GM21423 (cell line): ENCODE measurements at regions not wholly inside any gene's neighbourhood (a gene's known extent, or its start where the extent isn't known, plus 50 kb on each side); places are given as distances from the start of the nearest gene placed in this dataset.
A peak's percentile ranks its signal among the peaks of the same experiment; 100 is the strongest.
"Not testable (repeated sequence)": the region's sequence is repeated elsewhere in the genome, so short reads cannot be mapped to it uniquely, and the experiment has no call there.

Experiments
- ATAC-seq: cut with Tn5 transposase; IDR thresholded peaks from one replicate; pipeline ENCODE4 v1.9.1; 2021; ENCODE audit warnings: mild to moderate bottlenecking, moderate library complexity; ENCODE audit not compliant: unreplicated experiment

DNA sequence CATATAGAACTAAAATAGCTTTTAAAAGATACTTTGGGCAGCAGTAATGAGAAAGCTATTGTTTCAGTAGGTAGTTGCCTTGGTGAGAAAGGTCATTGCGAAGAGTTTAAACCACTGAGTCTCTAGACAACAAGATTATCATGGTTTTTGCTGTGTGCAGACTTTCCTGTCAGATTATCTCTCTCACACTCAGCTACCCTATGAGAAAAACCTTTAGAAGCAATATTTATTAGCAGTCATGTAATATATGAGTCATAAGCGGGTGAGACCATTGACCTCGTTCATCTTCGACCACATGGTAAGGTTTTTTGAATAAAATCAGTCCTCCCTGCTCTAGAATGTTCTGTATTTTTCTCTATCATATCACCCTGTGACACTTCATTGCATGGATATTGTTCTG is 59.9 kb downstream of the GPR65 start:
- no peak for ATAC-seq

DNA sequence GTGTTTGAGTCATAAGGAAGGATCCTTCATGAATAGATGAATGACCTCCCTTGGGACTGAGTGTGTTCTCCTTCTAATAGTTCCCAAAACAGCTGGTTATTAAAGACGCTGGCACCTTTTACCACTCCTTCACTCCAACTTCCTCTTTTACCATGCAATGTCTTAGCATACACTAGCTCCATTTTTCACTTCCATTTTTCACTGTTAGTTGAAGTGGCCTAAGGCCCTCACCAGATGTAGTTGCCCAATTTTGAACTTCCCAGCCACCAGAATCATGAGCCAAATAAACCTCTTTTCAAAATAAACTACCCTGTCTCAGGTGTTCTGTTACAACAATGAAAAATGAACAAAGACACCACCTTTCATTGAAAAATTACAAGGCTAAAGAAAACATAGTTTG is 64.7 kb downstream of the GPR65 start:
- ATAC-seq: no peak

DNA sequence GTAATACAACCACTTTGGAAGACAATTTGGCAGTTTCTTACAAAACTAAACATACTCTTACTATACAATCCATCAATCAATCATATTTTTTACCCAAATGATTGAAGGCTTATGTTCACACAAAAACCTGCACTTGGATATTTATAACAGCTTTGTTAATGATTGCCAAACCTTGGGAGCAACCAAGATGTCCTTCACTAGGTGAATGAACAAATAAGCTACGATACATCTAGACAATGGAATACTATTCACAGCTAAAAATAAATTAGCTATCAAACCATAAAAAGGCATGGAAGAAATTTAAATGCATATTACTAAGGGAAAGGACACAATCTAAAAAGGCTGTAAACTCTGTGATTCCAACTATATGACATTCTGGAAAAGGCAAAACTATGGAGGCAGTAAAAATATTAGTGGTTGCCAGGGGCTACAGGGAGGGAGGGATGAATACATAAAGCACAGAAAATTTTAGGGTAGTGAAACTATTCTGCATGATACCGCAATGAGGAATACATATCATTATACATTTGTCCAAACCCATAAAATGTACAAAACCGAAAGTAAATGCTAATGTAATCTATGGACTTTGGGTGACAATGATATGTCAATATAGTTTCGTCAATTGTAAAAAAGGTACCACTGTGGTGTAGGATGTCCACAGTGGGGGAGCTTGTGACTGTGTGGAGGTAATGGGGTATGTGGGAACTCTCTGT is 70.5 kb downstream of the GPR65 start:
- no peak for ATAC-seq

DNA sequence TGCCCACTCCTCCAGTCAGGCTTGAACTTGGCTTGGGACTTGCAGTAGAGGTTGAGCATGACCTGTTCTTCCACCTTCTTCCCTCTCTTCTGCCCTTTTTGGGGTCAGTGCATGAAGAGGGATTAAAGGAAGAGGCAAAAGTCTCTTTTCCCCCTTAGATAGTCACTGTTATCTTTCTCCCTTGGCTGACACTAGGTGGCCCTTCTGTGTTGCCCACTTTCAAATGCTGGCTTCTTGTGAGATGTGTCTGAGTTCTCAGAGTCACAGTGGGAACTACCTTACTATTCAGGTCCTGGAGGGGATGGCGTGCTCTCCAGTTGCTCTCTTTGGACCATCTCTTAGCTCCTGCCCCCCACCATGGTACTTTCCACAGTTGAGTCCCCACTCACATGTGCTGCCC is 73.6 kb downstream of the GPR65 start:
- ATAC-seq: no peak

DNA sequence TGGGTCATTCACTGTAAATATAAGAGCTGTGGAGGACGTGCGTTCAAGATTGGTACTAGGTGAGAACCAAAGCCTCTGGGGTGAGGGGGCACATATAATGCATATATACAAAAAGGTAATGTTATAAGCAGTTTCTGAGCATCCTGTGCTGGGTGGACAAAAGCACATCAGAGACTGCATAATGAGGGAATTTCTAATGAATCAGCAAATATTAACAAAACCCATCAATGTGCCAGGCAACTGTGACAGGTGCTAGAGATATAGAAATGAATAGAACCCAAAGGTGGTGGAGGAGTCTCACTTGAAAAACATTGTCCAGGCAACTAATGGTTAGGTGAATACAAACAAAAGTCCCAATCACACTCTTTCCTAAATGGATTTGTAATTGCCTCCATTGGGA is 74.7 kb downstream of the GPR65 start:
- ATAC-seq: no peak

DNA sequence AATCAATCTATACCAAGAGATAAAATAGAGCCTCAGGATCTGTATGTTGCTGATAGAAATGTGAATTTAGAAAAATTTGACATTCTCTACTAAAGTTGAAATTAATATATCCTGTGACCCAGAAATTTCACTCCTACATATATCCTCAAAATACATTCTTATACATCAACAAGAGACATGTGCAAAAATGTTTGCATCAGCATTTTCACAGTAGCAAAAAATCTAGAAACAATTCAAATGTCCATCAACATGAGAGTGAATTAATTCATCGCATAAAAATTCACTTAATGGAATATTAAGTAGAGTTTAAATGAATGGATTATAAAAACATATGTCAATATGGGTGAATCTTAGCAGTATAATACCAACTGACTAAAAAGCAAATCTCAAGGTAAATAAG is 80.8 kb downstream of the GPR65 start:
- no peak for ATAC-seq

DNA sequence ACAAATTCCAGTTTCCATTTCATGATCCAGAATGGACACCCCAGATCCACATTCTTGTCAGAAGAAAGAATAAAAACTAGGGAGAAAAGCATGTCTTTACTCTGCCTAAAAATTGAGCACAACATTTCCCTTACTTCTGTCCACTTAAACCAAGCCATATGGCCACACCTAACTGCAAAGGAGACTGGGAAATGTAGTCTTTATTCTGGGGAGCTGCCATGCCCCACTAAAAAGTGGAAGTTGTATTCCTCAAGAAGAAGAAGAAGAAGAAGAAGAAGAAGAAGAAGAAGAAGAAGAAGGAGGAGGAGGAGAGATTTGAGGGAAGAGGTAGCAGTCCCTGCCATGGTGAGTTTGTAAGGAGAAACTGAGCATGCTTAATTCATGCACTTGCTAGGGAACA is 84.5 kb downstream of the GPR65 start:
- ATAC-seq: no peak

DNA sequence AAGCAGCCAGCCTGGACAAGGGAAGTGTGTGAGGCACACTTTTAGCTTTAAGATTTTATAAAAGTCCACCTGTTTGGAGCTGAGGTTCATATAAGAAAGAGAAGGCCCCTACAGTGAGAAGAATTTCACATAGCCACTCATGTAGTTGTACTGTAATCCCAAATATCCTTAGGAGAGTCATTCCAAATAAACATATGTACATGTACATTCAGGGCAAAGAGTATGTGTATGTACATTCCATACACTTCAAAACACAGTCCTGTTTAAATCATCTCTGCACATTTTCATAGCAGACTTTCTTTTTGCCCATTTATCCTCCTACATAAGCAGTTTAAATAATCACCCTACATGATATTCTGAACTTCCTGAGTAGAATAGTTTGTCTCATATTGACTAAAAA is 87.6 kb downstream of the GPR65 start:
- ATAC-seq: no peak

DNA sequence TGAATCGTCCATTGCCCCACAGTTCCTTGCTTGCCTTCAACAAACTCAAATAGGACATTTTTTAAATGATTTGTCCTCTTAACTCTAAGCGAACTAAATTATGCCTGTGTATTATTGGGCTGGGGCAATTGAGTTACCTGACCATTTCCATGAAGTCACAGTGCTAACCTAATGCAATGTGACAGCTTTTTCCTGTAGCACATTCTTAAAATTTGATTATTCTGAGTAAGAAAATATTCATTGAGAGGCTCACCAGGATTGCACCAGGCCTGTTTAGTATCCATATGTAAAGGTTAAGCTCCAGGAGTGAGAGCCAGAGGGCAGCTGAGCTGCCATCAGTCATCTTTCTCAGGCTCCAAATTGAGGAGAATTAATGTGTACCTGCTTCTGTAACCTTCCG is 90.9 kb downstream of the GPR65 start:
- ATAC-seq: no peak

DNA sequence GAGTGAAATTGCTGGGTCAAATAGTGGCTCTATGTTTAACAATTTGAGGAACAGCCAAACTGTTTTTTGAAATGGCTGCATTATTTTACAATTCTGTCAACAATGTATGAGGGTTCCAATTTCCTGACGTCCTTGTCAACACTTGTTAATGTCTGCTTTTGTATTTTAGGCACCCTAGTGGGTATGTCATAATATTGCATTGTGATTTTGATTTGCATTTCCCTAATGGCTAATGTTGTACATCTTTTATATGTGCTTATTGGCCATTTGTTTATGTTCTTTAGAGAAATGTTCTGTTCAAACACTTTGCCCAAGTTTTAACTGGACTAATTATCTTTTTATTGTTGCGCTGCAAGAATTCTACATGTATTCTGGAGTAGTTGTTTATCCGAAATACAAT is 93.2 kb downstream of the GPR65 start:
- no peak for ATAC-seq

DNA sequence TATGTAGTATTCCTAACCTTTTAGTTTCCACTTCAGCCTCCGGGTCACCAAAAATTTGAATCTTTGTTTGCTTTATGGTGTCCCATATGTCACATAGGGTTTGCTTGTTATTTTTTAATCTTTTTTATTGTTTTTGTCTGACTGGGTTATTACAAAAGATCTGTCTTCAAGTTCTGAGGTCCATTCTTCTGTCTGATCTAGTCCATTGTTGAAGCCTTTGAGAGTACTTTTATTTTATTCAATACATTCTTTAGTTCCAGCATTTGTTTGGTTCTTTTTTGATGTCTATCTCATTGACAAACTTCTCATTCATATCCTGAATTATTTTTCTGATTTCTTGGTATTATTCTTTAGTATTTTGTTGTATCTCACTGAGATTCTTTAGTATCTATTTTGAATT is 99.8 kb downstream of the GPR65 start:
- no peak for ATAC-seq

DNA sequence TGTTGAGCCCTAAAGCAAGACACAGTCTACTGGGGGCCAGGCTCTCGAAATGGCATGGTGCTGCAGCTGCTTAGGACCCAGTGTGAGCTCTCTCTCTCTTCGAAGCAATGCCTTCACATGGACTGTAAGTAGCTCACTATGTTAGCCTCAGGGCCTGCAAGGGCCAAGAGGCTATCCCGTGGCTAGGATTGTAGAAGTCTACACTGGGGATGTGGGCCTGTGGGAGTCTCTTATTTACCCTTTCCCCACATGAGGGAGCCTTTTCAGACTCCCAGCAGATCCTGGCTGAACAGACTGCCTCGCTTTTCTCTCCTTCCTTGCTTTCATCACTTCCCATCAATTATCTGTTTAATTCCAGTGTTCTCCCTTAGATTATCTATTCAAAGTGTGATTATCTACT is 101.4 kb downstream of the GPR65 start:
- no peak for ATAC-seq

DNA sequence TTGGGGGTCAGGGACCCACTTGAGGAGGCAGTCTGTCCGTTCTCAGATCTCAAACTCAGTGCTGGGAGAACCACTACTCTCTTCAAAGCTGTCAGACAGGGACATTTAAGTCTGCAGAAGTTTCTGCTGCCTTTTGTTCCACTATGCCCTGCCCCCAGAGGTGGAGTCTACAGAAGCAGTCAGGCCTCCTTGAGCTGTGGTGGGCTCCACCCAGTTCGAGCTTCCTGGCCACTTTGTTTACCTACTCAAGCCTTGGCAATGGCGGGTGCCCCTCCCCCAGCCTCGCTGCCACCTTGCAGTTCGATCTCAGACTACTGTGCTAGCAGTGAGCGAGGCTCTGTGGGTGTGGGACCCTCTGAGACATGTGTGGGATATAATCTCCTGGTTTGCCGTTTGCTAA is 122.7 kb downstream of the GPR65 start:
- not testable (repeated sequence) for ATAC-seq

DNA sequence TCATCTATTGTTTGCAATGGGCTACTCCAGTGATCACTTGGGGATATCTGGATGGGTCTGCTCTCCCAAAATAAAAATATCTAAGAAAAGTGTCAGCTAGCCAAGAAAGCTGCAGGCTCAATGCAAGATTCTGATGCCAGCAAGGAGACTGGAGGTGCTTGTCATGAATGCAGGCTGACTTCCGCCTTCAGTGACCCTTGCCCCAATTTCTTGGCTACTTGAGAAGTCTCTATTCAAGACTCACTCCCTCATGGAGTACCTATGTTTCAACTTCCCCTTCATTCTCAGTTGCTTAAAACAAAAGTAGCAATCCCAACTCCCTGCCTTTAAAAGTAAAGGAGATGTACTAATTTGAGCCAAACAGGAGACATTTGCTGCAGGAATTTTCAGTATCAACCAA is 123.9 kb downstream of the GPR65 start:
- ATAC-seq: no peak

DNA sequence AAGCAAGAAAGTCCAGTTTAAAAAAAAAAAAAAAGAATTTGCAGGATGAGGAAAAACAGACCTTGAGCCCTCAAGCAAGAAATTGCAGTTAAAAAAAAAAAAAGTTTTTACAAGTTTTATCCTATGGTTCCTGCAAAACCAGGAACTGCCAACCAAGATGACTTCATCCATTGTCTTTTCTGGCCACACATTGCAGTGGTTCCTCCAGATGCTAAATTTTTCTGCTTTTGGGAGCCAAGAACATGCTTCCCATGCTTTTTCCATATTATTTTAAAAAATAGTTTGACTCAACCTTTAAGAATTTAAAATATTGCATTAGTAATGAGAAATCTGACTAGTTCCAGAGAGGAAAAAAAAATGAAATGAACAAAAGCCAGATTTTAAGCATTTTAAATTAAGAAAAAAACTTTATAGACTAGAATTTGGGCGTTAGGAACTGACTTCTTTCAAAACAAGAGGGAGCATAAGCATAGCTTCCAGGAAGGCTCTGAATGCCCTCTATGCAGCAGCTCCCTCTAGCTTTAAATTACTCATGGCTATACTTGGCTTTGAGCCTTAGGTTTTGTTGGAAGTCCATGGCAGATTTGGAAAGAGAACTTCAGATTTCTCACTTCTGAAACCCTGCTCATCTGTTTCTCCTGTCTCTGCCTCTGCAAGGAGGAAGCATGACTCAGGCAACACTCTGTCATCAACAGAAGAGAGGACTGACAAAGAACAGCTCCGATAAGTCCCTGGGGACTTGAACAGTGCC is 124.5 kb downstream of the GPR65 start:
- peak; percentile 74 for ATAC-seq

DNA sequence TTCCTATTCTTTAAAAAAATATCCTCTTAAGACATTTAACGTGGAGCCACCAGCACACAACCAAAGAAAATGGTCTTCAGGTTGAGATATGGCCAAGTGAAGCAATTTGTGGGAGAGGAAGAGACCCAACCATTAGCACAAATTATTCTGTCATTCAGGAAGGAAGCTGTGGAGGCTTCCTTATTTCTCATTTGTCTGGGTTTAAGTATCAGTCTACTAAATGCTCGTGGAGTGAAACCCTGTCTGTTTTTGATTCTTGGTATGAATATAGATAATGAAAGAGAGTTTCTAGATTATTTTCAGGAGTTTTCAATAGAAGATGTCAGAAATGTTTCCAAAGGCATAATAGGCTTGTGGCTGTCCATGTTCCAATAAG is 125.1 kb downstream of the GPR65 start:
- ATAC-seq: no peak
